NCI-H446 (cell line): ENCODE measurements at regions not wholly inside any gene's neighbourhood (a gene's known extent, or its start where the extent isn't known, plus 50 kb on each side); places are given as distances from the start of the nearest gene placed in this dataset.
"Not testable (repeated sequence)": the region's sequence is repeated elsewhere in the genome, so short reads cannot be mapped to it uniquely, and the experiment has no call there.

Source experiments
- DNase-seq, 2 experiments: peaks; one replicate each; lab custom pipeline; 2025; lab: John Stamatoyannopoulos, UW

GRCh38 chr9:1115370-1115769, 65.2 kb downstream of the DMRT2 start:
- DNase-seq: no peak

GRCh38 chr9:1117439-1117838, 67.3 kb downstream of the DMRT2 start:
- no peak for DNase-seq

- no peak for DNase-seq
Measured at GRCh38 chr9:1120500-1121165, 70.5 kb downstream of the DMRT2 start.

- no peak for DNase-seq
Measured at GRCh38 chr9:1125741-1126140, 75.6 kb downstream of the DMRT2 start.

GRCh38 chr9:1128046-1128445, 77.9 kb downstream of the DMRT2 start:
- no peak for DNase-seq

GRCh38 chr9:1129382-1129781, 79.2 kb downstream of the DMRT2 start:
- no peak for DNase-seq

- no peak for DNase-seq
Measured at GRCh38 chr9:1140057-1140456, 89.9 kb downstream of the DMRT2 start.

GRCh38 chr9:1151691-1152090, 101.5 kb downstream of the DMRT2 start:
- DNase-seq: no peak

- no peak for DNase-seq
Measured at GRCh38 chr9:1152171-1152570, 102.0 kb downstream of the DMRT2 start.

GRCh38 chr9:1154739-1155138, 104.6 kb downstream of the DMRT2 start:
- no peak for DNase-seq

- no peak for DNase-seq
Measured at GRCh38 chr9:1155602-1156001, 105.4 kb downstream of the DMRT2 start.

- no peak for DNase-seq
Measured at GRCh38 chr9:1156794-1157550, 106.8 kb downstream of the DMRT2 start.

GRCh38 chr9:1157836-1158235, 107.7 kb downstream of the DMRT2 start:
- no peak for DNase-seq

GRCh38 chr9:1170918-1171317, 120.8 kb downstream of the DMRT2 start:
- no peak for DNase-seq

GRCh38 chr9:1171546-1171945, 121.4 kb downstream of the DMRT2 start:
- no peak for DNase-seq

- DNase-seq: no peak
Measured at GRCh38 chr9:1173211-1173610, 123.1 kb downstream of the DMRT2 start.

- no peak for DNase-seq
Measured at GRCh38 chr9:1173993-1174392, 123.8 kb downstream of the DMRT2 start.

GRCh38 chr9:1179366-1179765, 129.2 kb downstream of the DMRT2 start:
- no peak for DNase-seq

- no peak for DNase-seq
Measured at GRCh38 chr9:1184146-1184545, 134.0 kb downstream of the DMRT2 start.

GRCh38 chr9:1187137-1187536, 137.0 kb downstream of the DMRT2 start:
- DNase-seq: not testable (repeated sequence)

GRCh38 chr9:1195636-1196035, 145.5 kb downstream of the DMRT2 start:
- DNase-seq: not testable (repeated sequence)

GRCh38 chr9:1198085-1198484, 147.9 kb downstream of the DMRT2 start:
- DNase-seq: no peak

GRCh38 chr9:1200847-1201251, 150.7 kb downstream of the DMRT2 start:
- no peak for DNase-seq

- DNase-seq: no peak
Measured at GRCh38 chr9:1201262-1201661, 151.1 kb downstream of the DMRT2 start.
